Stimulated activated CD4-positive, alpha-beta T cell treated with anti-CD3 and anti-CD28 coated beads, Interleukin-1b, Interleukin-23, amount 100 ng/mL, for 24 hours (primary cell): ENCODE measurements at regions not wholly inside any gene's neighbourhood (a gene's known extent, or its start where the extent isn't known, plus 50 kb on each side); places are given as distances from the start of the nearest gene placed in this dataset.
"Not testable (repeated sequence)": the region's sequence is repeated elsewhere in the genome, so short reads cannot be mapped to it uniquely, and the experiment has no call there.

ENCODE experiments used
- DNase-seq, 4 experiments: peaks; one replicate each; pipeline ENCODE4 v3.0.0-alpha.2; 2020; ENCODE audit warnings: low read depth in 4 of 4, low spot score in 1 of 4

DNA sequence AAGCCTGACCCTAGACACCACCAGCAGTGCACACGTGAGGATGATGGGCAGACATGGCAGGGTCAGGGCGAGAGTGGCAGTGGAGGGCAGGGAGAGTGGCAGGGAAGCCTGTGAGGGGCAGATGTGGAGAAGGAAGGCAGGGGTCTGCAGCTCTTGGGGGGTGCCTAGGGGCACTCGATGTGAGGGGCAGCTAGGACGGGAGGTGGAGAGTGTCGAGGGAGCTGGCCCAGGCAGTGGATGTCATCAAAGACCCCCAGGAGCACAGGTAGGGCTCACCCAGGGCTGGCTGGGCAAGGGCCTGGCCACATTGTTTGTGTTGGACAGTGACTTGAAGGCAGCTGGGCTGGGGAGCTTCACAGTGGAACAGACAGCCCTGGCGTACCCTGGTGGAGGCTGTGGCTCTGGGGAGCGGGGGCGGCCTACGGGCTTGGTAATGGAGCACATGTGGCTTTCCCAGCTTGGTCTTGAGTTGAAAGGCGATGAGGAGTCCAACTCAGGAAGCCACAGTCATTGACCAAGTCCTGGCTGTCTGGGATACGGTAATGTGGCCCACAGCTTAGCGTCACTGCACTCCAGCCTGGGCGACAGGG lies 87.1 kb downstream of the RTP5 start:
- no peak for DNase-seq

GRCh38 chr2:241957276-241957675 lies 87.7 kb downstream of the RTP5 start:
- DNase-seq, result no peak

DNA sequence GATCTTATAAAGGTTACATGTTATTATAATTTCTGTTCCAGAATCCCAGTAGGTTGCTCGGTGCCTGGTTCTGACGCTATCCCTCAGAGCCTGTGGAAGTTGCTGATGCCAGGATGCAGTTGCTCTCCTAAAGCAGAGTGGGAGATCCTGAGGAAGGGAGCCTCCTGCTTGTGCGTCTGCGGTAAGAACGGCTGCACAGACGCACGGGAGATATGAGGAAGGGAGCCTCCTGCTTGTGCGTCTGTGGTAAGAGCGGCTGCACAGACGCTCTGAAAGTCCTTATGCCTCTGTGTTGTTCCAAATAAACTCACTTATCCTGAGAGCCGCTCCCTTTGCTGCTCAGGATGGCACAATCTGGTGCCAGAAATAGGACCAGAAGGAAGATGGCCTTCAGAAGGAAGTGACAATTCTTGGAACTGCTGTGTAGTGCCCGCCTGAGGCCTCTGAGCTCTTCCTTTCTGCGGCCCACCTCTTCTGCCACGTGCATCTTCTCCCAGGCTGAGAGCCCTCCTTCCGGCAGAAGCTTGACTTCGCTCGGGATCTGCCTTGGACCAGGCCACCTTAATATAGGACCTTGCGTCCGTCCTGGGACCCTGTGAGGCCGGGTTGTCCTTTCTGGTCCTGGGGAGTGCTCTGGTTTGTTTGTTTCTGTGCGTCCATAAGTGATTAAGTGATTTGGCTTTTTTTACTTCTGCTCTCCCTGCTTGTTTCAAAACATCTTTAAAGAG lies 89.5 kb downstream of the RTP5 start:
- no peak for DNase-seq

DNA sequence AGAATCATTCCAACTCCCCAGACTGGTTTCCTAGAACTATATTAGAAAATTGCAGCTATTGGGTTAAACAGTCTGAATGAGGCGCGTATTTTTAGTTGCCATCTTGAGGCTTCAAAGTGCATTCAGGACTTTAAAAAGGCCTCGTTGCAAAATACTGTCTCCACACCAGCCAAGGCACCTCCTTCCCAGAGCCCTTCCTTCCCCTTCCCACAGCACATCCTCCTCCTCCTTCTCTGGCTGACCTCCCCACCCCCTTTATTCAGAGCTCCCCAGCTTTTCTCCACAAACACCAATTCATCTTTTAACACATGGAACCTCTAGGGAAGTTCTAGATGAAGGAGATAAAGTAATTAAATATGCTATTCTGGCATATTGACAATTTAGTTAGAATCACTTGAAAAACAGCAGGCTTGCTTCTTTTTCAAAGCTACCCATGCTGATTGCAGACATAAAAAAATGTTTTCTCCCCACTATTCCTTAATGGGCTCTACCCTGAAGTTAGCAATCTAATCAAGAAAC lies 90.3 kb downstream of the RTP5 start:
- DNase-seq, result no peak

- no peak for DNase-seq
Measured at GRCh38 chr2:241961454-241961853, 91.9 kb downstream of the RTP5 start.

- DNase-seq, result no peak
Measured at GRCh38 chr2:241964133-241964532, 94.6 kb downstream of the RTP5 start.

DNA sequence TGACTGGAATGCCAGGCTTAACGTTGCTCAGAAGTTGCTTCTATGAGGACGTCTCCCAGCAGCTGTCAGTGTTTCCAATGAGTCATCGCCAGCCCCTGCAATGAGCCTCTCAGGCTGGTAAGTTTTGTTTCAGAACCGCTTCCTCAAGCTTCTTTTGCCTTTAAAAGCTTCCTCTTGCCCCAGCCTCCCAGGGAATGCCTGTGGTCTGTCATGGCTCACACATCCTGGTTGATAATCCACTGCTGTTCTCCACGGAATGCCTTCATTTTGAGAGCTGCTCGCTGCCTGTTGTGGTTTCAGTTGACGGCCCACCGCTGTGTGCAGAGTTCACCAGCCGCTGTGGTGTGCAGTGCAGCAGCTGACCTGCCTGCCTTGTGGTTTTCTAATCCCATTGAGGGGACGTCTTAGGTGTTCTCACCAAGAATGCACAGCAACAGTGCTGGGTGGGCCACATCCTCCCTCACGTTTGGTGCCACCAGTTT lies 96.4 kb downstream of the RTP5 start:
- DNase-seq, result peak; percentile 30 to 74 (median 50)

DNA sequence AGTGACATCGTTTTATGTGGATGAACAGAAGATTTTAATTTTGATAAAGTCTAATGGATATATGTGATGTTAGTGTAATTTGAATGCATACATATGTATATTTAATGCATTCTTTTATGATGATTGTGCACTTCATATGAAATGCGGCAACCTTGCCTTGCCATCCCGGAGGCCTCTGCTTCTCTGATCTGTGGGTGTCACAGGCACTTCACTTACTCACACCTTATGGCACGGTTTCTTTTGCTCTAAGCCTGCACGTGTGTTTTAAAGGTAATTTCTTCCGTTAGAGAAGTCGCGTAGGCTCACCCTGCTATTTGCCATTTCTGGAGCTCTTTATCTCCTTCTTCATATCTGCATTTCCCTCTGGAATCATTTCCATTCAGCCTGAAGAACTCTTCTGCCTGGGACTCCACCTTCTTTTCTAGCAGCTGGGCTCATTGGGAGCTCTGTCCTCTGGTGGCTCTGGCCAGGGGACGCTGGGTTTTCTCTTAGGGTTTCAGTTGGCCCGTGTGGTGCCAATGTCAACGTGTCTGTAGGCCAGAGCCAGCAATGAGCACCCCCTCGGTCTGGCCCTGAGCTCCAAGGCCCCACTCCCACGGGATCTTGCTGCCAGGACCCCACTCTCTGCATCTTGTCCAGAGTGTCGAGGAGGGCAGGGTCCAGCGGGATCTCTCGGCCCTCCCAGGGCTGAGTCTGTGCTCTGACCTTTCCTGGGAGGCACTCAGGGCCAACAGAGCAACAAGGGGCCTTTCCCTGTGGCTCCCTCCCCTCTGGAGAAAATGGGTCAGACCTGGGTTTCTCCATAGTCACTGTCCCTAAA lies 97.3 kb downstream of the RTP5 start:
- peak in 1 of 4 experiments; percentile 4 for DNase-seq

DNA sequence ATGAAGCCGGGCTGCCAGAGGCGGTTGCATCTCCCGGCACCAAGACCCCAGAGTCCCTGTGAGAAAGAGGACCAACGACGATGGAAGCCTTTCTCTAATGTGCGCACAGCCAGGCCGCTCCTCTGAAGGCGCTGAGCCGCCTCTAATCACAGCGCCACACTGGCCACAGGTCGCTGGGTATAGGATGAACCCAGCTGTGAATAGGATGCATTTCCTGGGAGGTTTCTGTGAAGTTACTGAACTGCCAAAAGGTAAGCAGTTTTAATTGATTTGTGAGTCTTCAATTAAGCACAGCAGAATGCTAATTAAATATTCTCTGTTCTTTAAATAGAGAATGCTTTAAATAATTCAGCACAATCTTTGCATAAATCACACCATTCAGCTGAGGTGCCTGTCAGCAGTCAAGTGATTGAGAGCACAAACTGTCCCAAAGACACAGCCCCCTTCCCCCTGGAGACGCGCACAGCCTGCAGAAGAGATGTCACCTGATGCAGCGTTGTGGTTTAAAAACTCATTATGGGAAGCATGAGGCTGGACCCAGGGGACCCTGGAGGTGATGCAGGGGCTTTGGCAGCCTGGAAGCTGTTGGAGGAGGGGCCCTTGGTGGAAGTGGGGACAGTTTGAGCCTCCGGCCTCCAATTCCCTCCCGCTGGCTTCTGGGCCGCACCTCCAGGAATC lies 98.1 kb downstream of the RTP5 start:
- no peak for DNase-seq

DNA sequence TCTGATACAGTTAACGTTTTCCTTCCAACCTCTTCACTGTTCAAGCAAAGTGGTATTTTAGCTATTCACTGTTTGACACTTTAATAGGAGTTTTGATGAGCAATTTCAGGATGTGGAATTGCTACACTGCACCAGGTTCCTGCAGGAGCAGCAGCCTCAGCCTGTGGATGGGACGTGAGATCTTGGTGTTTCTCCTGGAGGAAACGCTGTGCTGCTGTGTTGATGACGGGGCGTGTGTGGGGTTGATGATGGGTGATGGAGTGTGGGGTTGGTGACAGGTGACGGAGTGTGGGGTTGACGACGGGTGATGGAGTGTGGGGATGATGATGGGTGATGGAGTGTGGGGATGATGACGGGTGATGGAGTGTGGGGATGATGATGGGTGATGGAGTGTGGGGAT lies 98.9 kb downstream of the RTP5 start:
- DNase-seq, result no peak

DNA sequence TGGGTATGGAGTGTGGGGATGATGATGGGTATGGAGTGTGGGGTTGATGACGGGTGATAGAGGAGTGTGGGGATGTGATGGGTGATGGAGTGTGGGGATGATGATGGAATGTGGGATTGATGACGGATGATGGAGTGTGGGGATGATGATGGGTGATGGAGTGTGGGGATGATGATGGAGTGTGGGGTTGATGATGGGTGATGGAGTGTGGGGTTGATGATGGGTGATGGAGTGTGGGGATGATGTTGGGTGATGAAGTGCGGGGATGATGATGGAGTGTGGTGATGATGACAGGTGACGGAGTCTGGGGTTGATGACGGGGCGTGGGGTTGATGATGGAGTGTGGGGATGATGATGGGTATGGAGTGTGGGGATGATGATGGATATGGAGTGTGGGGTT lies 99.7 kb downstream of the RTP5 start:
- not testable (repeated sequence) for DNase-seq

- no peak for DNase-seq
Measured at GRCh38 chr2:241970716-241971115, 101.2 kb downstream of the RTP5 start.

DNA sequence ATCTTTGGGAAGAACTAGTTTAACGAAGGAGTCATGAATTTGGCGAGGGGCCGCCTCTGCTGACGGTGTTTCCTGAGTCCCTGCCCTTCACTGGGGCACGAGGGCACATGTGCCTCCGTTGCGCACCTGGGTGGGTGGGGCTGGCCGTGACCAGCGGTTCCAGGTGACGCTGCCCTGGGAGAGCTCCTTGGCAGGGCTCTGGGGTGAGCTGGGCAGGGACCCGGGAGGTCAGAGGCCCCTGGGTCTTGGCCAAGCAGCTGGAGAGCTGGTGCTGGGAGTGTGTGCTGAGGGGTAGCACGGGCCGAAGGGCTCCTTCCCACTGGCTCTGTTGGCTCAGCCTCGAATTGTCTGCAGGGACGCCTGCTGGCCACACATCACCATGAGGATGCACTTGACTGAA lies 104.6 kb downstream of the RTP5 start:
- DNase-seq, result no peak

DNA sequence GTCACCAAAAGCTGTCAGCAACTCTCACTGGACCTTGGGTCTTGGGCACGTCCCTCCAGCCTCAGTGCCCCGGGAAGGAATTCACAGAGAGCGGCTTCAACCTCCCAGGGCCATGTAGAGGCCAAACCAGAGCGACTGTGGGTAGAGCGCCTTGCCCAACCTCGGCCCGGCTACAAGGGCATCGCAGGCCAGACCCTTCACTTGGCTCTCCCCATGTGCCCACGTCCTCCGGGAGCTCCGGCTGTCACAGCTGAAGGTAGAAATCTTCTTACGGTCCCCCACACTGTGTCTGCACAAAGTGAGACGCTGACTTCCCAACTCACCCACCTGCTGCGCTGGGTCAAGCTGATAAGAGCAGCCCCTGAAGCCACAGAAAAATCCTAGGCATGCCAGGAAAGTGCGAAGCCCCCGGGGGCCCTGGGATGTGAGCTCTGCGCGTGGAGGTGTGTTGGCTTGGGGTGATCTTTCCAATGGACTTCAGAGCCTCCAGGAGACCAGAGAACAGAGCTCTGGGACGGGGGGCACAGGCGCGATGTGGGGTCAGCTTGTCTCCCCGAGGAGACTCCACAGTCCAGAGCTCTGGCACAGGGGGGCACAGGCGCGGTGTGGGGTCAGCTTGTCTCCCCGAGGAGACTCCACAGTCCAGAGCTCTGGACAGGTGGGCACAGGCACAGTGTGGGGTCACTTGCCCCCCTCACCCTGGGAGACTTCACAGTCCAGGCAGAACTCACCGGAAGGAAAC lies 105.5 kb downstream of the RTP5 start:
- no peak for DNase-seq

DNA sequence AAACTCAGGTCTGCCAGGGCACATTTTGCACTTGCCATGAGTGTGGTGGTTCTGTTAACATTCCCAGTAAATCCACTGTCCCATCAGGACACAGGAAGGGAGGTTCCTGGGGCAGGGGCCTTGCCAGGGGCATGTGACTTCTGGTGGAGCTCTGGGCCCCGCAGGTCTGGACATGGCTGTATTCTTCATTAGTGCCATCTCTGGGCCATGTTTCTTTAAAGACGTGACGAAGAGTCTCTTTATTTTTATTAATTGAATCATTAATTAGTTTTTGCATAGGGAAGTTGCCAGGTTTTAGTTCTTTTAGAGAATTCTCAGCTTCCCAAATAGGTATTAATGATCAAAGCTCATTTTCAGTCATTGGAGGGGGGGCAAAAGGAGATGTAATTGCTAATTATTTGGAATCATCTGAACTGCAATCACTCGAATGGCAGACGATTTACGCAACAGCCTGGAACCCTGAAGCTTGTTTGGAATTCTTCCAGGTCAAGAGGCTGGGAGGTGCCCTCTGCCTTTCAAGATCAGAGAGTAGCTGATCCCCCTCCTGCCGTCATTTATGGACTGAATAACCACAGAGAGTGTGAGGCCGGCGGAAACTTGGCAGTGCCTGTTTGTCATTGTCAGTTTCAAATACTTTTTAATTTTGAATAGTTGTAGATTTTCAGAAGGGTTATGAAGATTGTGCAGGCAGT lies 106.2 kb downstream of the RTP5 start:
- DNase-seq, result no peak

GRCh38 chr2:241976296-241976695 lies 106.8 kb downstream of the RTP5 start:
- DNase-seq, result no peak

GRCh38 chr2:241977557-241978300 lies 108.2 kb downstream of the RTP5 start:
- no peak for DNase-seq

DNA sequence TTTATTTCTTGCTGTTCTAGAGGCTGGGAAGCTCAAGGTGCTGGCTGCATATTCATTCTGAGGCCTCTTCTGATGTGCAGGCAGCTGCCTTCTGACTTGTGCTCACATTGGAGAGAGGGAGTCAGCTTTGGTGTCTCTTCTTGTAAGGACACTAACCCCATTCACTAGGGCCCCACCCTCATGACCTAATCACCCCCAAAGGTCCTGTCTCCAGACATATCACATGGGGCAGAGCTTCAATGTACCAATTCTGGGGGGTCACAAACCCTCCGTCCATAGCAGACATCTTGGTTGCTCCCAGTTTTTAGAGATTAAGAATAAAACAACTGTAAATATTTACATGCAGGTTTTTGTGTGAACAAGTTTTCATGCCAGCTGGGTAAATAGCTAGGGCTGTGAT lies 109.1 kb downstream of the RTP5 start:
- no peak for DNase-seq

DNA sequence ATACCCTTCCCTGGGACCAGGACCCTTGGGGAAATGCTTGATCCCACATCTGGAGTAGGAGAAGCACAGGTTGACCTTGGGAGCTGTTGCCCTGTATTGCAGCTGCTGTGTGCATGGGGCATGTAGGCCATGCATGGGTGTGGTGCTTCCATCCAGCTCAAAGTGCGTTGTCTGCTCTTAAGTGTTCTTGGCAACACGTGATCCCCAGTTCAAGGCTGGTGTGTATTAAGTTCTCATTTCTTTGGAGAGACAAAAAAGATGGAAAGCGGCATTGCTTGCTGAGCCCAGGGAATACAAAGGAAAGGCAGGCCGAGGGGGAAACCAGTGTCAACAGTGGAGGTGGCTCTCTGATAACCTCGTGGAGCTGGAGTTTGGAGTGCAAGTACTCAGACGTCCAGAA lies 110.7 kb downstream of the RTP5 start:
- no peak for DNase-seq
